Liver (tissue), 8 donors: ENCODE measurements at regions not wholly inside any gene's neighbourhood (a gene's known extent, or its start where the extent isn't known, plus 50 kb on each side); places are given as distances from the start of the nearest gene placed in this dataset.

Source experiments
- DNase-seq: peaks from one replicate; pipeline ENCODE4 v3.0.0-alpha.2; 2017; ENCODE audit warnings: low spot score
- H3K27ac ChIP-seq, 2 donors: one replicate each; pipeline ENCODE4 v1.7.0; 2013; ENCODE audit warnings: inconsistent platforms in 2 of 2, low read length in 2 of 2, control low read depth in 1 of 2, low read depth in 1 of 2, mild to moderate bottlenecking in 1 of 2
- H3K27me3 ChIP-seq, 4 donors: one replicate each; pipeline versions ENCODE4 v1.6.1 to v1.7.0; 2013; ENCODE audit warnings: low read length in 3 of 4, inconsistent platforms in 1 of 4, mild to moderate bottlenecking in 1 of 4, moderate library complexity in 1 of 4; ENCODE audit not compliant: control insufficient read depth in 4 of 4, insufficient read depth in 4 of 4
- H3K36me3 ChIP-seq, 4 donors: one replicate each; pipeline versions ENCODE4 v1.6.1 to v1.7.0; 2013; ENCODE audit warnings: low read length in 3 of 4, mild to moderate bottlenecking in 3 of 4, low read depth in 1 of 4, moderate library complexity in 1 of 4; ENCODE audit not compliant: control insufficient read depth in 4 of 4, insufficient read depth in 3 of 4
- H3K4me1 ChIP-seq, 4 donors: one replicate each; pipeline versions ENCODE4 v1.6.1 to v1.7.0; 2013; ENCODE audit warnings: low read length in 3 of 4, mild to moderate bottlenecking in 3 of 4, moderate library complexity in 1 of 4; ENCODE audit not compliant: control insufficient read depth in 4 of 4, insufficient read depth in 4 of 4
- H3K4me3 ChIP-seq, 3 donors: one replicate each; pipeline versions ENCODE4 v1.6.1 to v1.7.0; 2013; ENCODE audit warnings: low read length in 3 of 3, control low read depth in 1 of 3, low read depth in 1 of 3, mild to moderate bottlenecking in 1 of 3
- H3K9ac ChIP-seq, 2 donors: one replicate each; pipeline ENCODE4 v1.7.0; 2013; ENCODE audit warnings: low read length in 2 of 2, mild to moderate bottlenecking in 2 of 2, moderate library complexity in 2 of 2, control low read depth in 1 of 2, low read depth in 1 of 2
- H3K9me3 ChIP-seq, 4 donors: one replicate each; pipeline versions ENCODE4 v1.6.1 to v1.7.0; 2013; ENCODE audit warnings: low read length in 3 of 4; ENCODE audit not compliant: control insufficient read depth in 4 of 4
- EGR1 ChIP-seq, 2 donors: IDR thresholded peaks; 2 replicates each; pipeline ENCODE4 v1.6.1; 2016 to 2018; ENCODE audit warnings: antibody characterized with exemption in 2 of 2, low read depth in 2 of 2
- FOXA1 ChIP-seq: IDR thresholded peaks from 2 replicates; pipeline ENCODE4 v1.6.1; 2016; ENCODE audit warnings: antibody characterized with exemption
- GABPA ChIP-seq, 2 donors: IDR thresholded peaks in 1 of 2; conservative IDR thresholded peaks in 1 of 2; 2 replicates each; pipeline ENCODE4 v1.6.1; 2016; ENCODE audit warnings: antibody characterized with exemption in 2 of 2, mild to moderate bottlenecking in 1 of 2, moderate library complexity in 1 of 2
- HNF4A ChIP-seq, 2 donors: conservative IDR thresholded peaks; 2 replicates each; pipeline ENCODE4 v1.6.1; 2016; ENCODE audit warnings: antibody characterized with exemption in 2 of 2, mild to moderate bottlenecking in 2 of 2
- HNF4G ChIP-seq: IDR thresholded peaks from 2 replicates; pipeline ENCODE4 v1.6.1; 2016; ENCODE audit warnings: antibody characterized with exemption
- JUND ChIP-seq, 2 donors: IDR thresholded peaks; 2 replicates each; pipeline ENCODE4 v1.6.1; 2016; ENCODE audit warnings: antibody characterized with exemption in 2 of 2
- NR2F2 ChIP-seq: IDR thresholded peaks from 2 replicates; pipeline ENCODE4 v1.6.1; 2016; ENCODE audit warnings: antibody characterized with exemption
- RAD21 ChIP-seq, 2 donors: IDR thresholded peaks; 2 replicates each; pipeline ENCODE4 v1.6.1; 2016; ENCODE audit warnings: antibody characterized with exemption in 2 of 2, mild to moderate bottlenecking in 2 of 2
- RXRA ChIP-seq, 2 donors: IDR thresholded peaks; 2 replicates each; pipeline ENCODE4 v1.6.1; 2017 to 2018; ENCODE audit warnings: antibody characterized with exemption in 2 of 2, mild to moderate bottlenecking in 1 of 2
- SP1 ChIP-seq: IDR thresholded peaks from 2 replicates; pipeline ENCODE4 v1.6.1; 2018; ENCODE audit warnings: antibody characterized with exemption, mild to moderate bottlenecking
- TAF1 ChIP-seq: conservative IDR thresholded peaks from 2 replicates; pipeline ENCODE4 v1.6.1; 2016; ENCODE audit warnings: antibody characterized with exemption, mild to moderate bottlenecking
- YY1 ChIP-seq: IDR thresholded peaks from 2 replicates; pipeline ENCODE4 v1.6.1; 2016; ENCODE audit warnings: antibody characterized with exemption, mild to moderate bottlenecking
- WGBS: extraction: QIAGEN DNeasy Blood & Tissue Kit; methylation state at CpG from one replicate; pipeline ENCODE4 v1.1.7; 2013; 5-methylcytosine and 5-hydroxymethylcytosine counted together
- TF ChIP-seq, protein P1 (sequence below): IDR thresholded peaks from 2 replicates; pipeline ENCODE4 v1.6.1; 2016; ENCODE audit warnings: antibody characterized with exemption
- TF ChIP-seq, protein P2 (sequence below): IDR thresholded peaks from 2 replicates; pipeline ENCODE4 v1.6.1; 2016; ENCODE audit warnings: antibody characterized with exemption
- TF ChIP-seq, protein P3 (sequence below): fragments of 150-350 bp; IDR thresholded peaks from 2 replicates; pipeline ENCODE4 v1.5.1; 2017; ENCODE audit warnings: improper control_type of control experiment, low read depth, low read length; ENCODE audit not compliant: missing input control
- TF ChIP-seq, protein P4 (sequence below): IDR thresholded peaks from 2 replicates; pipeline ENCODE4 v1.6.1; 2016; ENCODE audit warnings: antibody characterized with exemption, mild to moderate bottlenecking
- TF ChIP-seq, protein P5 (sequence below): IDR thresholded peaks from 2 replicates; pipeline ENCODE4 v1.6.1; 2016; ENCODE audit warnings: antibody characterized with exemption
- donor health status: healthy.
- donor health status: healthy.
- donor health status: healthy.
- donor health status: healthy.
- donor health status: healthy.

DNA sequence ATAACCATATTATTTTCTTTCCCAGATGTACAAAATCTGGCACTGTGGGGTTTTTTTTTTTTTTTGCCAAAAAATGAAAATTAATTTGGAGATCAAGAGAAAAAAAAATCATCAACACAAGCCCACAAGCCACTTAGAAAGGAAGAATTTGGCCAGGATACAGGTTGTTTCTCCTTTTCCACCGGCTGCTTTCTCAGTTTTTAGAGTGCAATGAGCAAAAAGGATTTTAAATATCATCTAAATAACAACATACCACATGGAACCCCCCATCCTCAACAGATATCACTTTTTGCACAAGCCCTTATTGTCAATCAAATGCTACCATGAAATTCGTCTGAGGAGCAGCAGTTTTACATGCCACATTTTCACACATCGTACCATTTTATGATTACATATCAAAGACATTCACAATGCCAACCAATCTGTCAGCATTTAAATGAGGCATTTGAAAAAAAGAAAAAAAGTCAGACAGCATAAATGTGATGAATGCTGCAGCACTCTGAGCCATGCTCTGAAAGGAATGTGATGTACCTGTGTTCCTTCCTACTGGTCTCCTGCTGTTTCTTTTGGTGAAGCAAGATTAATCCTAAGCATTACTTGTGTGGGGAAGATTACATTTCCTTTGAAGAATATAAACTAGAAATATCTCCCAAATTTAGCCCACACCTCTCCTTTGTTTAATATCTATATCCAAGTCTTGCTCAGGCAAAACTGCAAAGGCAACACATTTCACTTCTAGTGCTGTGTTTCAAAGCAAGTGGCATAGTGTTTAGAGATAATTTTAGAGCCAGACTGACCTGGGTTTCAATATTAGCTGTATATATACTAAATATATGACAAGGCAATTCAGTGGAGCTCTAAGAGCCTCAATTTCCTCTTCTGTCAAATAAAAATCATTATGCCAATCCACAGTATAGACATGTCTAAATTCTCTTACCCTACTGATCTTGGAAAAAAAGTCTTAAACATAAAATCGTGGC lies 391.3 kb downstream of the CMPK2 start:
- H3K36me3 ChIP-seq: no peaks in the 10 kb centered on the region
- H3K4me1 ChIP-seq: no peaks in the 10 kb centered on the region
- 52% methylated on average over 4 of the region's 4 CpGs for WGBS
- H3K9ac ChIP-seq: no peak overlapping the region
- peaks cover 0 to 7% (median under 1%) of the 10 kb centered on the region in 4 donors for H3K27me3 ChIP-seq
- no peak overlapping the region for H3K4me3 ChIP-seq
- no peaks in the 10 kb centered on the region for H3K9me3 ChIP-seq
- no peak for DNase-seq
- TF ChIP-seq, protein P1, sequence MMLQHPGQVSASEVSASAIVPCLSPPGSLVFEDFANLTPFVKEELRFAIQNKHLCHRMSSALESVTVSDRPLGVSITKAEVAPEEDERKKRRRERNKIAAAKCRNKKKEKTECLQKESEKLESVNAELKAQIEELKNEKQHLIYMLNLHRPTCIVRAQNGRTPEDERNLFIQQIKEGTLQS: no peak
- no peak for TF ChIP-seq RAD21 (IDR thresholded peaks at IDR 0.05)
- TF ChIP-seq, protein P2, sequence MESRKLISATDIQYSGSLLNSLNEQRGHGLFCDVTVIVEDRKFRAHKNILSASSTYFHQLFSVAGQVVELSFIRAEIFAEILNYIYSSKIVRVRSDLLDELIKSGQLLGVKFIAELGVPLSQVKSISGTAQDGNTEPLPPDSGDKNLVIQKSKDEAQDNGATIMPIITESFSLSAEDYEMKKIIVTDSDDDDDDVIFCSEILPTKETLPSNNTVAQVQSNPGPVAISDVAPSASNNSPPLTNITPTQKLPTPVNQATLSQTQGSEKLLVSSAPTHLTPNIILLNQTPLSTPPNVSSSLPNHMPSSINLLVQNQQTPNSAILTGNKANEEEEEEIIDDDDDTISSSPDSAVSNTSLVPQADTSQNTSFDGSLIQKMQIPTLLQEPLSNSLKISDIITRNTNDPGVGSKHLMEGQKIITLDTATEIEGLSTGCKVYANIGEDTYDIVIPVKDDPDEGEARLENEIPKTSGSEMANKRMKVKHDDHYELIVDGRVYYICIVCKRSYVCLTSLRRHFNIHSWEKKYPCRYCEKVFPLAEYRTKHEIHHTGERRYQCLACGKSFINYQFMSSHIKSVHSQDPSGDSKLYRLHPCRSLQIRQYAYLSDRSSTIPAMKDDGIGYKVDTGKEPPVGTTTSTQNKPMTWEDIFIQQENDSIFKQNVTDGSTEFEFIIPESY: no peak
- TF ChIP-seq, protein P3, sequence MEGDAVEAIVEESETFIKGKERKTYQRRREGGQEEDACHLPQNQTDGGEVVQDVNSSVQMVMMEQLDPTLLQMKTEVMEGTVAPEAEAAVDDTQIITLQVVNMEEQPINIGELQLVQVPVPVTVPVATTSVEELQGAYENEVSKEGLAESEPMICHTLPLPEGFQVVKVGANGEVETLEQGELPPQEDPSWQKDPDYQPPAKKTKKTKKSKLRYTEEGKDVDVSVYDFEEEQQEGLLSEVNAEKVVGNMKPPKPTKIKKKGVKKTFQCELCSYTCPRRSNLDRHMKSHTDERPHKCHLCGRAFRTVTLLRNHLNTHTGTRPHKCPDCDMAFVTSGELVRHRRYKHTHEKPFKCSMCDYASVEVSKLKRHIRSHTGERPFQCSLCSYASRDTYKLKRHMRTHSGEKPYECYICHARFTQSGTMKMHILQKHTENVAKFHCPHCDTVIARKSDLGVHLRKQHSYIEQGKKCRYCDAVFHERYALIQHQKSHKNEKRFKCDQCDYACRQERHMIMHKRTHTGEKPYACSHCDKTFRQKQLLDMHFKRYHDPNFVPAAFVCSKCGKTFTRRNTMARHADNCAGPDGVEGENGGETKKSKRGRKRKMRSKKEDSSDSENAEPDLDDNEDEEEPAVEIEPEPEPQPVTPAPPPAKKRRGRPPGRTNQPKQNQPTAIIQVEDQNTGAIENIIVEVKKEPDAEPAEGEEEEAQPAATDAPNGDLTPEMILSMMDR: no peak
- TF ChIP-seq JUND (IDR thresholded peaks at IDR 0.05): no peak
- no peak for TF ChIP-seq HNF4A (conservative IDR thresholded peaks at IDR 0.05)
- TF ChIP-seq EGR1 (IDR thresholded peaks at IDR 0.05; ENCODE audit: low read depth in 2 of 2): no peak
- no peak for TF ChIP-seq HNF4G
- TF ChIP-seq RXRA (IDR thresholded peaks at IDR 0.05): no peak
- no peak for TF ChIP-seq NR2F2
- no peak for TF ChIP-seq YY1
- H3K27ac ChIP-seq: no peak overlapping the region

DNA sequence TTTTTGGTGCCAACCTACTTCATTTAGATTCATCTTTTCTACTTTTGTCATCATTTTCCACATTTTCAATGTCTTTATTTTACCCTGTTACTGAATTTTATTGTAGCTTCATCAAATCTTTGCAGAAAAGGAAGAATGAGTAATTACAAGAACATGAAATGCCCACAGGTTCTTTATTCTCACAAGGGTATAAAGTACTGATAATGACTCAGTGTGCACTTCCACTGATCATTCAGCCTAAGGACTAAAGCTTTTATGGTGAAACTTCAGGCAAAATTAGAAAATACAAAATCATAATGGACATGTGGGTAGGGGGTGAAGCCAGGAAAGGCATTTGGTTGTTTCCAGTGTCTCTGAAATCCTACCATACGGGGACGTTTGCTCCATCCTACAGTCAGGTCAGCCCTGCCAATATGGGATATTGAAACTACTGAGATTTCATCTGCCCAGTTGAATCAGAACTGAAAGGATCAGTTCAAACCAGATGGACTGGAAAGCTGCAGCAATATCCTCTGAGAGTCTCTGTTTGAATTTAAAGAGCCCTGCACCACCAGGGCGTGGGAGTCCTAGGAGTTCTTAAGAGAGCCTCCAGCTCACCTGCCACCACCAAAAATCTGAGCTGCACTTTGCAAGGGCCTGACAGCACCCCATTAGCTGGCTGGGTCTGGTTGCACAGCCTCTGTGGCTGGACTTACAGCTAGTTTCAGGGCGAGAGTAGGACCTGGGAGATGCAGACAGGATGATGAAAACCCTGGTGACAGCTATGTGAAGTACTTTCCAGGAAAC lies 390.4 kb downstream of the CMPK2 start:
- H3K9me3 ChIP-seq: peaks cover 0 to 2% (median 0%) of the 10 kb centered on the region in 4 donors
- H3K4me3 ChIP-seq: no peak overlapping the region
- no peaks in the 10 kb centered on the region for H3K36me3 ChIP-seq
- H3K27ac ChIP-seq: no peak overlapping the region
- H3K27me3 ChIP-seq: peaks cover 0 to 4% (median under 1%) of the 10 kb centered on the region in 4 donors
- no peak overlapping the region for H3K9ac ChIP-seq
- H3K4me1 ChIP-seq: no peaks in the 10 kb centered on the region
- 66% methylated on average over 4 of the region's 4 CpGs for WGBS
- no peak for DNase-seq
- TF ChIP-seq EGR1 (IDR thresholded peaks at IDR 0.05; ENCODE audit: low read depth in 2 of 2) (no peak), HNF4A (conservative IDR thresholded peaks at IDR 0.05) (no peak), SP1 (no peak), FOXA1 (no peak), GABPA (IDR thresholded peaks at IDR 0.05 in 1 of 2, conservative IDR thresholded peaks at IDR 0.05 in 1 of 2) (no peak), NR2F2 (no peak), RXRA (IDR thresholded peaks at IDR 0.05) (no peak), HNF4G (no peak), TAF1 (no peak), JUND (IDR thresholded peaks at IDR 0.05) (no peak)
- TF ChIP-seq, protein P4, sequence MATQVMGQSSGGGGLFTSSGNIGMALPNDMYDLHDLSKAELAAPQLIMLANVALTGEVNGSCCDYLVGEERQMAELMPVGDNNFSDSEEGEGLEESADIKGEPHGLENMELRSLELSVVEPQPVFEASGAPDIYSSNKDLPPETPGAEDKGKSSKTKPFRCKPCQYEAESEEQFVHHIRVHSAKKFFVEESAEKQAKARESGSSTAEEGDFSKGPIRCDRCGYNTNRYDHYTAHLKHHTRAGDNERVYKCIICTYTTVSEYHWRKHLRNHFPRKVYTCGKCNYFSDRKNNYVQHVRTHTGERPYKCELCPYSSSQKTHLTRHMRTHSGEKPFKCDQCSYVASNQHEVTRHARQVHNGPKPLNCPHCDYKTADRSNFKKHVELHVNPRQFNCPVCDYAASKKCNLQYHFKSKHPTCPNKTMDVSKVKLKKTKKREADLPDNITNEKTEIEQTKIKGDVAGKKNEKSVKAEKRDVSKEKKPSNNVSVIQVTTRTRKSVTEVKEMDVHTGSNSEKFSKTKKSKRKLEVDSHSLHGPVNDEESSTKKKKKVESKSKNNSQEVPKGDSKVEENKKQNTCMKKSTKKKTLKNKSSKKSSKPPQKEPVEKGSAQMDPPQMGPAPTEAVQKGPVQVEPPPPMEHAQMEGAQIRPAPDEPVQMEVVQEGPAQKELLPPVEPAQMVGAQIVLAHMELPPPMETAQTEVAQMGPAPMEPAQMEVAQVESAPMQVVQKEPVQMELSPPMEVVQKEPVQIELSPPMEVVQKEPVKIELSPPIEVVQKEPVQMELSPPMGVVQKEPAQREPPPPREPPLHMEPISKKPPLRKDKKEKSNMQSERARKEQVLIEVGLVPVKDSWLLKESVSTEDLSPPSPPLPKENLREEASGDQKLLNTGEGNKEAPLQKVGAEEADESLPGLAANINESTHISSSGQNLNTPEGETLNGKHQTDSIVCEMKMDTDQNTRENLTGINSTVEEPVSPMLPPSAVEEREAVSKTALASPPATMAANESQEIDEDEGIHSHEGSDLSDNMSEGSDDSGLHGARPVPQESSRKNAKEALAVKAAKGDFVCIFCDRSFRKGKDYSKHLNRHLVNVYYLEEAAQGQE: no peak
- TF ChIP-seq, protein P1: no peak
- TF ChIP-seq, protein P3: no peak
- TF ChIP-seq, protein P5, sequence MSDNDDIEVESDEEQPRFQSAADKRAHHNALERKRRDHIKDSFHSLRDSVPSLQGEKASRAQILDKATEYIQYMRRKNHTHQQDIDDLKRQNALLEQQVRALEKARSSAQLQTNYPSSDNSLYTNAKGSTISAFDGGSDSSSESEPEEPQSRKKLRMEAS: no peak
